ENCODE measurements at regions not wholly inside any gene's neighbourhood (a gene's known extent, or its start where the extent isn't known, plus 50 kb on each side); places are given as distances from the start of the nearest gene placed in this dataset.

DNA sequence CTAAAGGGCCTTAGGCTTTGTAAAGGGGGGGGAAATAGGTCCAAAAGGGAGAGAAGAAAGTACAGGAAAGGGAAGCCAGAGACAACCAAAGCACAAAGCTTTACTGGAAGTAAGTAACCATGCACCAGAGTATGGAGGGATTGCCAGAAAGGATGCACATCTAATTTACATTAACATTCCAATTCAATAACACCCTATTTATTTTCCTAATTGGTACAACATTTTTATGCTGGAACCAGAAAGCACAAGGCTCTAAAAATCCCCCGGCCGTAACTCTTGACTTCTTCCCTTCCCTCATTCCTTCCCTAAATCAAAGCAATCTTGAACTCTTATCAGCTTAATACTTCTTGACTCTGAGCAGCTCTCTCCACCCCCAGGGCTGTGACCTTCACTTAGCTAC is 400.0 kb upstream of the CELF2 start:
- Mint-ChIP-seq H3K36me3 (ENCODE audit: insufficient read depth, unreplicated experiment) (no peaks in the 10 kb centered on the region), H3K4me1 (ENCODE audit: low read depth, unreplicated experiment) (no peaks in the 10 kb centered on the region), H3K4me3 (ENCODE audit: unreplicated experiment) (no peak overlapping the region), H3K27me3 (ENCODE audit: insufficient read depth, unreplicated experiment) (peaks cover 3% of the 10 kb centered on the region), H3K27ac (ENCODE audit: unreplicated experiment) (no peak overlapping the region), H3K9me3 (ENCODE audit: unreplicated experiment) (peaks cover 16% of the 10 kb centered on the region)
- H3K4me1 ChIP-seq = no peaks in the 10 kb centered on the region
- TF ChIP-seq, protein P1, sequence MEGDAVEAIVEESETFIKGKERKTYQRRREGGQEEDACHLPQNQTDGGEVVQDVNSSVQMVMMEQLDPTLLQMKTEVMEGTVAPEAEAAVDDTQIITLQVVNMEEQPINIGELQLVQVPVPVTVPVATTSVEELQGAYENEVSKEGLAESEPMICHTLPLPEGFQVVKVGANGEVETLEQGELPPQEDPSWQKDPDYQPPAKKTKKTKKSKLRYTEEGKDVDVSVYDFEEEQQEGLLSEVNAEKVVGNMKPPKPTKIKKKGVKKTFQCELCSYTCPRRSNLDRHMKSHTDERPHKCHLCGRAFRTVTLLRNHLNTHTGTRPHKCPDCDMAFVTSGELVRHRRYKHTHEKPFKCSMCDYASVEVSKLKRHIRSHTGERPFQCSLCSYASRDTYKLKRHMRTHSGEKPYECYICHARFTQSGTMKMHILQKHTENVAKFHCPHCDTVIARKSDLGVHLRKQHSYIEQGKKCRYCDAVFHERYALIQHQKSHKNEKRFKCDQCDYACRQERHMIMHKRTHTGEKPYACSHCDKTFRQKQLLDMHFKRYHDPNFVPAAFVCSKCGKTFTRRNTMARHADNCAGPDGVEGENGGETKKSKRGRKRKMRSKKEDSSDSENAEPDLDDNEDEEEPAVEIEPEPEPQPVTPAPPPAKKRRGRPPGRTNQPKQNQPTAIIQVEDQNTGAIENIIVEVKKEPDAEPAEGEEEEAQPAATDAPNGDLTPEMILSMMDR (IDR thresholded peaks at IDR 0.05; ENCODE audit: insufficient read depth in 1 of 2, low read depth in 1 of 2, low read length in 1 of 2, severe bottlenecking in 1 of 2, unreplicated experiment in 1 of 2) = no peak
- DNase-seq = no peak
- no peaks in the 10 kb centered on the region for H3K36me3 ChIP-seq (ENCODE audit: control insufficient read depth, insufficient read depth, low read length)
- ChIA-PET POLR2A (no interaction called here), CTCF (no interaction called here)
- intact Hi-C loops (cut with micrococcal nuclease; ENCODE audit: unreplicated experiment) = no loop called here
- no peaks in the 10 kb centered on the region for H3K27me3 ChIP-seq (replicated peaks; ENCODE audit: control insufficient read depth, insufficient read depth, low read length)
- BruUV-seq (replicated peaks) = no TSS peak
- H3K4me3 ChIP-seq (ENCODE audit: low read depth, low read length) = no peak overlapping the region
- peaks cover 2% of the 10 kb centered on the region; the same call in 1 of the 2 replicates for H3K9me3 ChIP-seq

DNA sequence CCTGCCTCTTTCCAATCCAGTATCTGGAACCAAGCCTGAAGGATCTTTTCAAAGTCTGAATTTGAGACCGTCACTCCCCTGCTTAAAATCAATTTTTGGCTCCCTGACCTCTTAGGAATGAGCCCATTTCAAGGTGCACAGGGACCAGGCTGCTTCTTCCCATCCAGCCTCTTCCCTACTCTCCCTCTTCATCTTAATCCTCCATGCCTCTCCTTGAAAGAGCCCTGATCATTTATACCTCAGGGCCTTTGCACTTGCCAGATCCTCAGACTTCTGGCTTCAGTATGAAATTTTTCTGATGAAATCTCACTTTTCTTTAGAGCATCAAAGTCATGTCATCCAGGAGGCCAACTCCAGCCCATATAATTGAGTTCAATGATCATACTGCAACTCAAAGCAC is 399.5 kb upstream of the CELF2 start:
- POLR2A ChIA-PET = no interaction called here
- TF ChIP-seq, protein P1 (IDR thresholded peaks at IDR 0.05; ENCODE audit: insufficient read depth in 1 of 2, low read depth in 1 of 2, low read length in 1 of 2, severe bottlenecking in 1 of 2, unreplicated experiment in 1 of 2) = no peak

GRCh38 chr10:10623958-10624566 is 393.6 kb upstream of the CELF2 start:
- H3K4me3 Mint-ChIP-seq (ENCODE audit: unreplicated experiment) = no peak overlapping the region
- no peaks in the 10 kb centered on the region for H3K36me3 Mint-ChIP-seq (ENCODE audit: insufficient read depth, unreplicated experiment)
- Histone ChIP-seq H3K4me1 (no peaks in the 10 kb centered on the region), H3K9me3 (peaks cover 2% of the 10 kb centered on the region; the same call in 1 of the 2 replicates), H3K4me3 (ENCODE audit: low read depth, low read length) (no peak overlapping the region), H3K27me3 (replicated peaks; ENCODE audit: control insufficient read depth, insufficient read depth, low read length) (no peaks in the 10 kb centered on the region), H3K36me3 (ENCODE audit: control insufficient read depth, insufficient read depth, low read length) (no peaks in the 10 kb centered on the region)
- H3K27ac Mint-ChIP-seq (ENCODE audit: unreplicated experiment) = no peak overlapping the region
- H3K4me1 Mint-ChIP-seq (ENCODE audit: low read depth, unreplicated experiment) = no peaks in the 10 kb centered on the region
- H3K9me3 Mint-ChIP-seq (ENCODE audit: unreplicated experiment) = peaks cover 9% of the 10 kb centered on the region
- TF ChIP-seq, protein P1 (IDR thresholded peaks at IDR 0.05; ENCODE audit: insufficient read depth in 1 of 2, low read depth in 1 of 2, low read length in 1 of 2, severe bottlenecking in 1 of 2, unreplicated experiment in 1 of 2) = no peak
- BruUV-seq (replicated peaks) = no TSS peak
- peaks cover 9% of the 10 kb centered on the region for H3K27me3 Mint-ChIP-seq (ENCODE audit: insufficient read depth, unreplicated experiment)
- ChIA-PET CTCF (no interaction called here), POLR2A (no interaction called here)
- intact Hi-C loops (cut with micrococcal nuclease; ENCODE audit: unreplicated experiment) = no loop called here
- no peak for DNase-seq

More for the DNA sequence above, 399.5 kb upstream of the CELF2 start:
- H3K9me3 Mint-ChIP-seq (ENCODE audit: unreplicated experiment) = peaks cover 16% of the 10 kb centered on the region
- no peaks in the 10 kb centered on the region for H3K4me1 Mint-ChIP-seq (ENCODE audit: low read depth, unreplicated experiment)
- CTCF ChIA-PET = no interaction called here
- no peak overlapping the region for H3K4me3 ChIP-seq (ENCODE audit: low read depth, low read length)
- no peak overlapping the region for H3K4me3 Mint-ChIP-seq (ENCODE audit: unreplicated experiment)
- no peaks in the 10 kb centered on the region for H3K36me3 Mint-ChIP-seq (ENCODE audit: insufficient read depth, unreplicated experiment)
- DNase-seq = no peak
- H3K9me3 ChIP-seq = peaks cover 2% of the 10 kb centered on the region; the same call in 1 of the 2 replicates
- no peaks in the 10 kb centered on the region for H3K36me3 ChIP-seq (ENCODE audit: control insufficient read depth, insufficient read depth, low read length)
- H3K27me3 Mint-ChIP-seq (ENCODE audit: insufficient read depth, unreplicated experiment) = peaks cover 3% of the 10 kb centered on the region
- no peak overlapping the region for H3K27ac Mint-ChIP-seq (ENCODE audit: unreplicated experiment)
- intact Hi-C loops (cut with micrococcal nuclease; ENCODE audit: unreplicated experiment) = no loop called here
- no TSS peak for BruUV-seq (replicated peaks)
- no peaks in the 10 kb centered on the region for H3K27me3 ChIP-seq (replicated peaks; ENCODE audit: control insufficient read depth, insufficient read depth, low read length)
- no peaks in the 10 kb centered on the region for H3K4me1 ChIP-seq
